ENCODE measurements at regions not wholly inside any gene's neighbourhood (a gene's known extent, or its start where the extent isn't known, plus 50 kb on each side); places are given as distances from the start of the nearest gene placed in this dataset.

DNA sequence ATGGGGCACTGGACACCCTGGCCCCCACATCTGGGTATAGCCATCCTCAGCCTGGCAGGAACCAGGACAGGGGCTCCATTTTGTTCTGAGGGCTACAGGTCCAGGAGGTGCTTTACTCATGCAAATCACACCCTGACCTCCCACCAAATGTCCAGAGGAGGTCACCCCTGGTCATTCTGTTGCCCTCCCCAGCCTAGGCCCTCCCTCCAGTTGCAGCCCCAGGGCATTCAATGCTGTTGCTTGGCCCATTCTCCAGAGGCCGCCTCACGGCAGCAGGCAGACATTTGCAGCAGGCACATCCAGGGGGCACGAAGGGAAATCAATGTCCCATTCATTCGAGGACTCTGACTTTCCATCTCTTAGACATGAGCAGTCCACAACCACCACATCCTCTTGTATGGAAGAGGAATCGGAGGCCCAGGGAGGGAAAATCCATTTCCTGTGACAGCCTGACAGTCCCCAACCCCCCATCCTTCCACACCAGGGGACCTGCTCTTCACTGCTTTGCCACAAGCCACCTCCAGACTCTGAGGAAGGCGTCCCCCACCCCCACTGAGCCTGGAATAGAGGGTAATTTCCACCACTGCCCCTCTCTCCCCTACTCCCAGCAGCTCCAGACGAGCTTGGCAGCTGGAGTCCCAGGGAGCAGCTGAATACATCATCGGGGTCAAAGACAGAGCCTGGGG is 76.2 kb upstream of the UNC5B start:
- TF ChIP-seq, protein P1, sequence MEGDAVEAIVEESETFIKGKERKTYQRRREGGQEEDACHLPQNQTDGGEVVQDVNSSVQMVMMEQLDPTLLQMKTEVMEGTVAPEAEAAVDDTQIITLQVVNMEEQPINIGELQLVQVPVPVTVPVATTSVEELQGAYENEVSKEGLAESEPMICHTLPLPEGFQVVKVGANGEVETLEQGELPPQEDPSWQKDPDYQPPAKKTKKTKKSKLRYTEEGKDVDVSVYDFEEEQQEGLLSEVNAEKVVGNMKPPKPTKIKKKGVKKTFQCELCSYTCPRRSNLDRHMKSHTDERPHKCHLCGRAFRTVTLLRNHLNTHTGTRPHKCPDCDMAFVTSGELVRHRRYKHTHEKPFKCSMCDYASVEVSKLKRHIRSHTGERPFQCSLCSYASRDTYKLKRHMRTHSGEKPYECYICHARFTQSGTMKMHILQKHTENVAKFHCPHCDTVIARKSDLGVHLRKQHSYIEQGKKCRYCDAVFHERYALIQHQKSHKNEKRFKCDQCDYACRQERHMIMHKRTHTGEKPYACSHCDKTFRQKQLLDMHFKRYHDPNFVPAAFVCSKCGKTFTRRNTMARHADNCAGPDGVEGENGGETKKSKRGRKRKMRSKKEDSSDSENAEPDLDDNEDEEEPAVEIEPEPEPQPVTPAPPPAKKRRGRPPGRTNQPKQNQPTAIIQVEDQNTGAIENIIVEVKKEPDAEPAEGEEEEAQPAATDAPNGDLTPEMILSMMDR (IDR thresholded peaks at IDR 0.05), result no peak
- TF ChIP-seq POLR2A (IDR thresholded peaks at IDR 0.05), result no peak
